ENCODE measurements at regions not wholly inside any gene's neighbourhood (a gene's known extent, or its start where the extent isn't known, plus 50 kb on each side); places are given as distances from the start of the nearest gene placed in this dataset.

GRCh38 chr3:31135546-31135945, 241.1 kb upstream of the GADL1 start:
- ChIA-PET POLR2A (no interaction called here), CTCF (interaction anchor here (0.6 kb wide), 1 partner anchor 290 kb away, joined by 3 read pairs; no protein-coding TSS in a partner anchor)
- BruUV-seq (replicated peaks) = no TSS peak
- no peak for DNase-seq
- Mint-ChIP-seq H3K9me3 (ENCODE audit: unreplicated experiment) (no peaks in the 10 kb centered on the region), H3K4me3 (ENCODE audit: unreplicated experiment) (no peak overlapping the region), H3K27me3 (ENCODE audit: insufficient read depth, unreplicated experiment) (no peaks in the 10 kb centered on the region), H3K27ac (ENCODE audit: unreplicated experiment) (no peak overlapping the region), H3K4me1 (ENCODE audit: low read depth, unreplicated experiment) (peaks cover 11% of the 10 kb centered on the region), H3K36me3 (ENCODE audit: insufficient read depth, unreplicated experiment) (no peaks in the 10 kb centered on the region)
- no peaks in the 10 kb centered on the region for H3K27me3 ChIP-seq (replicated peaks; ENCODE audit: control insufficient read depth, insufficient read depth, low read length)
- intact Hi-C loops (cut with micrococcal nuclease; ENCODE audit: unreplicated experiment) = no loop called here
- no peak overlapping the region for H3K4me3 ChIP-seq (ENCODE audit: low read depth, low read length)
- H3K36me3 ChIP-seq (ENCODE audit: control insufficient read depth, insufficient read depth, low read length) = no peaks in the 10 kb centered on the region
- H3K9me3 ChIP-seq = 0 out of 2 replicates have a peak, but pooled peaks cover 4% of the 10 kb centered on the region
- no peak for TF ChIP-seq CTCF (IDR thresholded peaks at IDR 0.05; ENCODE audit: insufficient read depth in 1 of 2, low read depth in 1 of 2, low read length in 1 of 2, severe bottlenecking in 1 of 2, unreplicated experiment in 1 of 2)
- H3K4me1 ChIP-seq = peaks cover 8% of the 10 kb centered on the region

GRCh38 chr3:31137718-31138465, 243.4 kb upstream of the GADL1 start:
- no peak for DNase-seq
- CTCF ChIA-PET = no interaction called here
- no peak for TF ChIP-seq CTCF (IDR thresholded peaks at IDR 0.05; ENCODE audit: insufficient read depth in 1 of 2, low read depth in 1 of 2, low read length in 1 of 2, severe bottlenecking in 1 of 2, unreplicated experiment in 1 of 2)
- no peak overlapping the region for H3K4me3 ChIP-seq (ENCODE audit: low read depth, low read length)
- H3K4me1 ChIP-seq = peaks cover 2% of the 10 kb centered on the region
- peaks cover 11% of the 10 kb centered on the region for H3K4me1 Mint-ChIP-seq (ENCODE audit: low read depth, unreplicated experiment)
- H3K4me3 Mint-ChIP-seq (ENCODE audit: unreplicated experiment) = no peak overlapping the region
- no peaks in the 10 kb centered on the region for H3K27me3 ChIP-seq (replicated peaks; ENCODE audit: control insufficient read depth, insufficient read depth, low read length)
- H3K9me3 Mint-ChIP-seq (ENCODE audit: unreplicated experiment) = no peaks in the 10 kb centered on the region
- H3K36me3 ChIP-seq (ENCODE audit: control insufficient read depth, insufficient read depth, low read length) = no peaks in the 10 kb centered on the region
- H3K27ac Mint-ChIP-seq (ENCODE audit: unreplicated experiment) = no peak overlapping the region
- H3K36me3 Mint-ChIP-seq (ENCODE audit: insufficient read depth, unreplicated experiment) = no peaks in the 10 kb centered on the region
- intact Hi-C loops (cut with micrococcal nuclease; ENCODE audit: unreplicated experiment) = no loop called here
- H3K27me3 Mint-ChIP-seq (ENCODE audit: insufficient read depth, unreplicated experiment) = no peaks in the 10 kb centered on the region
- no TSS peak for BruUV-seq (replicated peaks)
- no peaks in the 10 kb centered on the region for H3K9me3 ChIP-seq
- POLR2A ChIA-PET = no interaction called here

GRCh38 chr3:31140470-31140869, 246.0 kb upstream of the GADL1 start:
- H3K4me1 ChIP-seq = no peaks in the 10 kb centered on the region
- Mint-ChIP-seq H3K27me3 (ENCODE audit: insufficient read depth, unreplicated experiment) (no peaks in the 10 kb centered on the region), H3K9me3 (ENCODE audit: unreplicated experiment) (peaks cover 13% of the 10 kb centered on the region), H3K4me1 (ENCODE audit: low read depth, unreplicated experiment) (peaks cover 11% of the 10 kb centered on the region), H3K36me3 (ENCODE audit: insufficient read depth, unreplicated experiment) (no peaks in the 10 kb centered on the region), H3K4me3 (ENCODE audit: unreplicated experiment) (no peak overlapping the region), H3K27ac (ENCODE audit: unreplicated experiment) (no peak overlapping the region)
- ChIA-PET CTCF (no interaction called here), POLR2A (no interaction called here)
- BruUV-seq (replicated peaks) = no TSS peak
- no peak for TF ChIP-seq CTCF (IDR thresholded peaks at IDR 0.05; ENCODE audit: insufficient read depth in 1 of 2, low read depth in 1 of 2, low read length in 1 of 2, severe bottlenecking in 1 of 2, unreplicated experiment in 1 of 2)
- intact Hi-C loops (cut with micrococcal nuclease; ENCODE audit: unreplicated experiment) = no loop called here
- H3K27me3 ChIP-seq (replicated peaks; ENCODE audit: control insufficient read depth, insufficient read depth, low read length) = no peaks in the 10 kb centered on the region
- H3K36me3 ChIP-seq (ENCODE audit: control insufficient read depth, insufficient read depth, low read length) = no peaks in the 10 kb centered on the region
- no peak overlapping the region for H3K4me3 ChIP-seq (ENCODE audit: low read depth, low read length)
- DNase-seq = no peak
- no peaks in the 10 kb centered on the region; the same call in 1 of the 2 replicates for H3K9me3 ChIP-seq
